WTC11 (cell line): ENCODE measurements at regions not wholly inside any gene's neighbourhood (a gene's known extent, or its start where the extent isn't known, plus 50 kb on each side); places are given as distances from the start of the nearest gene placed in this dataset.

Source experiments
- ATAC-seq: fragments of 200-7000 bp; cut with Tn5 transposase; 2 replicates; pipeline ENCODE4 v1.10.0; 2021; ENCODE audit warnings: mild to moderate bottlenecking, moderate library complexity
- CTCF ChIA-PET: fragments of 300-600 bp; sonication (Branson Sonifier 250); formaldehyde crosslinking; loops from one replicate; lab custom pipeline; 2021; ENCODE audit warnings: antibody characterized with exemption; lab: Charles Lee
- POLR2A ChIA-PET: fragments of 350-600 bp; sonication (Branson Sonifier 250); formaldehyde crosslinking; loops from one replicate; lab custom pipeline; 2021; ENCODE audit warnings: antibody characterized with exemption; lab: Charles Lee
- DNase-seq: peaks from one replicate; pipeline ENCODE4 v3.0.0; 2021; ENCODE audit warnings: low spot score
- H3K27ac Mint-ChIP-seq: 2 replicates; pipeline ENCODE4 v1.8.0; 2021; ENCODE audit warnings: mixed read lengths
- H3K27me3 Mint-ChIP-seq: 2 replicates; pipeline ENCODE4 v1.8.0; 2021; ENCODE audit warnings: low read depth, mild to moderate bottlenecking, moderate library complexity, mixed read lengths
- H3K36me3 Mint-ChIP-seq: 2 replicates; pipeline ENCODE4 v1.8.0; 2021; ENCODE audit warnings: mixed read lengths
- H3K4me1 Mint-ChIP-seq: 2 replicates; pipeline ENCODE4 v1.8.0; 2022; ENCODE audit warnings: mixed read lengths
- H3K4me3 Mint-ChIP-seq: 2 replicates; pipeline ENCODE4 v1.8.0; 2021; ENCODE audit warnings: mild to moderate bottlenecking, moderate library complexity, mixed read lengths
- H3K9me3 Mint-ChIP-seq: 2 replicates; pipeline ENCODE4 v1.8.0; 2021; ENCODE audit warnings: mixed read lengths
- CTCF ChIP-seq: fragments of 200-600 bp; IDR thresholded peaks from 2 replicates; pipeline ENCODE4 v1.8.0; 2022; ENCODE audit warnings: antibody characterized with exemption
- FOXP4 ChIP-seq: sonication (generic); formaldehyde crosslinking; IDR thresholded peaks from 2 replicates; pipeline ENCODE4 v1.8.0; 2022; ENCODE audit warnings: mild to moderate bottlenecking, missing genetic modification reagents
- GTF2I ChIP-seq: fragments of 250-450 bp; sonication (Bioruptor Pico); conservative IDR thresholded peaks from 2 replicates; pipeline ENCODE4 v1.4.0; 2021; ENCODE audit warnings: mild to moderate bottlenecking
- IRF1 ChIP-seq: sonication (generic); formaldehyde crosslinking; IDR thresholded peaks from 2 replicates; pipeline ENCODE4 v1.8.0; 2023; ENCODE audit warnings: missing genetic modification reagents
- NFYB ChIP-seq: sonication (generic); formaldehyde crosslinking; conservative IDR thresholded peaks from 2 replicates; pipeline ENCODE4 v1.8.0; 2022; ENCODE audit warnings: low read depth, missing genetic modification reagents
- RORB ChIP-seq: fragments of 250-450 bp; sonication (Bioruptor Pico); IDR thresholded peaks from 2 replicates; pipeline ENCODE4 v1.9.0; 2021; ENCODE audit warnings: mild to moderate bottlenecking
- SOX15 ChIP-seq: fragments of 250-450 bp; sonication (Bioruptor Pico); IDR thresholded peaks from 2 replicates; pipeline ENCODE4 v1.9.0; 2021; ENCODE audit warnings: mild to moderate bottlenecking
- USF1 ChIP-seq: sonication (generic); formaldehyde crosslinking; IDR thresholded peaks from 2 replicates; pipeline ENCODE4 v1.8.0; 2022; ENCODE audit warnings: mild to moderate bottlenecking, missing genetic modification reagents
- USF2 ChIP-seq: sonication (generic); formaldehyde crosslinking; IDR thresholded peaks from 2 replicates; pipeline ENCODE4 v1.8.1; 2023; ENCODE audit warnings: mild to moderate bottlenecking, missing genetic modification reagents, moderate library complexity
- ZBTB21 ChIP-seq: sonication (generic); formaldehyde crosslinking; IDR thresholded peaks from 2 replicates; pipeline ENCODE4 v1.8.1; 2023; ENCODE audit warnings: mild to moderate bottlenecking, missing genetic modification reagents, borderline replicate concordance
- ZNF232 ChIP-seq: sonication (generic); formaldehyde crosslinking; IDR thresholded peaks from 2 replicates; pipeline ENCODE4 v1.8.0; 2022; ENCODE audit warnings: mild to moderate bottlenecking, missing genetic modification reagents
- TF ChIP-seq, protein P1 (sequence below): sonication (generic); formaldehyde crosslinking; IDR thresholded peaks from 2 replicates; pipeline ENCODE4 v1.8.1; 2023; ENCODE audit warnings: mild to moderate bottlenecking, missing genetic modification reagents
- TF ChIP-seq, protein P2 (sequence below): sonication (generic); formaldehyde crosslinking; IDR thresholded peaks from 2 replicates; pipeline ENCODE4 v1.8.0; 2022; ENCODE audit warnings: missing genetic modification reagents

- CTCF ChIA-PET = interaction anchor here (0.8 to 1.1 kb wide), 2 partner anchors 10 to 17 kb away, joined by 3 to 5 read pairs; no protein-coding TSS in a partner anchor
Observed at GRCh38 chrX:110863883-110864282, 68.3 kb upstream of the CHRDL1 start.

GRCh38 chrX:110858565-110858964 is 62.9 kb upstream of the CHRDL1 start:
- Mint-ChIP-seq H3K9me3 (peaks cover 5% of the 10 kb centered on the region), H3K27ac (no peak overlapping the region), H3K4me3 (no peak overlapping the region), H3K36me3 (no peaks in the 10 kb centered on the region), H3K4me1 (peaks cover 3% of the 10 kb centered on the region; the same call in 1 of the 2 replicates), H3K27me3 (no peaks in the 10 kb centered on the region)
- no peak for ATAC-seq
- no peak for DNase-seq
- TF ChIP-seq NFYB = no peak
- ChIA-PET CTCF (no interaction called here), POLR2A (no interaction called here)

More at GRCh38 chrX:110863883-110864282, 68.3 kb upstream of the CHRDL1 start:
- Mint-ChIP-seq H3K36me3 (no peaks in the 10 kb centered on the region), H3K27me3 (no peaks in the 10 kb centered on the region), H3K9me3 (no peaks in the 10 kb centered on the region), H3K4me3 (no peak overlapping the region), H3K27ac (no peak overlapping the region), H3K4me1 (no peaks in the 10 kb centered on the region)
- no peak for DNase-seq
- POLR2A ChIA-PET = no interaction called here
- ATAC-seq = no peak
- TF ChIP-seq USF2 (CRISPR knock-in tag) (no peak), RORB (CRISPR knock-in tag) (no peak), USF1 (no peak), SOX15 (CRISPR knock-in tag) (no peak), FOXP4 (CRISPR knock-in tag) (no peak), GTF2I (CRISPR knock-in tag) (no peak)

DNA sequence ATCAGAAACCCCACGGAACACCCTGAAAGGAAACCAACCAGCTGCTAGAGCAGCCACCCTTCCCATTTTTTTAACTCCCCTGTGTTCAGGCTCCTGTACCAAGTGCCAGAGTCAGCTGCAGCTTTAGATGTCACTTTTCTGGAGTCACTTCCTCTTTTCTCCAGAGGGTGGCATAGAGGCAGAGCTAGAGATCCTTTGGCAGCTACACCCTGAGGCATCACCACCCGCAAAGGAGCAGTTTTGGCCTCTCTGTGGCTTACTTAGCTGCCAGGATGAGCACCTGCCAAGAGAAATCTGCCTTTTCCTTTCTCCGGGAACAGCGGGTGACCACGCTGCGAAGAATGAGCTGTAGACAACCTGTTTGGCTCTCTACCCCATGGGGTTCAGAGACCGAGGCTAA is 58.0 kb upstream of the CHRDL1 start:
- Mint-ChIP-seq H3K4me1 (peaks cover 3% of the 10 kb centered on the region; the same call in 1 of the 2 replicates), H3K27ac (no peak overlapping the region), H3K9me3 (peaks cover 5% of the 10 kb centered on the region), H3K36me3 (no peaks in the 10 kb centered on the region), H3K4me3 (no peak overlapping the region), H3K27me3 (no peaks in the 10 kb centered on the region)
- ChIA-PET POLR2A (no interaction called here), CTCF (interaction anchor here (0.7 to 3.4 kb wide), 21 partner anchors 10 to 442 kb away, joined by 3 to 41 read pairs (median 4); partner anchors contain the start of genes CHRDL1 and PAK3)
- ATAC-seq (peak; percentile 89), DNase-seq (peak; percentile 21)
- TF ChIP-seq CTCF (peak; percentile 17; the same call in 1 of the 2 replicates), ZBTB21 (CRISPR knock-in tag) (no peak)

GRCh38 chrX:110852180-110852579 is 56.6 kb upstream of the CHRDL1 start:
- Mint-ChIP-seq H3K4me1 (peaks cover 3% of the 10 kb centered on the region; the same call in 1 of the 2 replicates), H3K27ac (no peak overlapping the region), H3K36me3 (no peaks in the 10 kb centered on the region), H3K9me3 (no peaks in the 10 kb centered on the region), H3K4me3 (no peak overlapping the region), H3K27me3 (no peaks in the 10 kb centered on the region)
- ATAC-seq (peak; percentile 36), DNase-seq (peak; percentile 8)
- ChIA-PET POLR2A (no interaction called here), CTCF (interaction anchor here (1.5 to 3.4 kb wide), 3 partner anchors 15 to 376 kb away, joined by 3 to 41 read pairs (median 17); no protein-coding TSS in a partner anchor)
- TF ChIP-seq IRF1 (CRISPR knock-in tag) (no peak), CTCF (peak; percentile 20; the same call in 1 of the 2 replicates), ZNF232 (CRISPR knock-in tag) (no peak), USF1 (no peak)
- TF ChIP-seq, protein P1, sequence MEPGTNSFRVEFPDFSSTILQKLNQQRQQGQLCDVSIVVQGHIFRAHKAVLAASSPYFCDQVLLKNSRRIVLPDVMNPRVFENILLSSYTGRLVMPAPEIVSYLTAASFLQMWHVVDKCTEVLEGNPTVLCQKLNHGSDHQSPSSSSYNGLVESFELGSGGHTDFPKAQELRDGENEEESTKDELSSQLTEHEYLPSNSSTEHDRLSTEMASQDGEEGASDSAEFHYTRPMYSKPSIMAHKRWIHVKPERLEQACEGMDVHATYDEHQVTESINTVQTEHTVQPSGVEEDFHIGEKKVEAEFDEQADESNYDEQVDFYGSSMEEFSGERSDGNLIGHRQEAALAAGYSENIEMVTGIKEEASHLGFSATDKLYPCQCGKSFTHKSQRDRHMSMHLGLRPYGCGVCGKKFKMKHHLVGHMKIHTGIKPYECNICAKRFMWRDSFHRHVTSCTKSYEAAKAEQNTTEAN (CRISPR knock-in tag) = no peak
- TF ChIP-seq, protein P2, sequence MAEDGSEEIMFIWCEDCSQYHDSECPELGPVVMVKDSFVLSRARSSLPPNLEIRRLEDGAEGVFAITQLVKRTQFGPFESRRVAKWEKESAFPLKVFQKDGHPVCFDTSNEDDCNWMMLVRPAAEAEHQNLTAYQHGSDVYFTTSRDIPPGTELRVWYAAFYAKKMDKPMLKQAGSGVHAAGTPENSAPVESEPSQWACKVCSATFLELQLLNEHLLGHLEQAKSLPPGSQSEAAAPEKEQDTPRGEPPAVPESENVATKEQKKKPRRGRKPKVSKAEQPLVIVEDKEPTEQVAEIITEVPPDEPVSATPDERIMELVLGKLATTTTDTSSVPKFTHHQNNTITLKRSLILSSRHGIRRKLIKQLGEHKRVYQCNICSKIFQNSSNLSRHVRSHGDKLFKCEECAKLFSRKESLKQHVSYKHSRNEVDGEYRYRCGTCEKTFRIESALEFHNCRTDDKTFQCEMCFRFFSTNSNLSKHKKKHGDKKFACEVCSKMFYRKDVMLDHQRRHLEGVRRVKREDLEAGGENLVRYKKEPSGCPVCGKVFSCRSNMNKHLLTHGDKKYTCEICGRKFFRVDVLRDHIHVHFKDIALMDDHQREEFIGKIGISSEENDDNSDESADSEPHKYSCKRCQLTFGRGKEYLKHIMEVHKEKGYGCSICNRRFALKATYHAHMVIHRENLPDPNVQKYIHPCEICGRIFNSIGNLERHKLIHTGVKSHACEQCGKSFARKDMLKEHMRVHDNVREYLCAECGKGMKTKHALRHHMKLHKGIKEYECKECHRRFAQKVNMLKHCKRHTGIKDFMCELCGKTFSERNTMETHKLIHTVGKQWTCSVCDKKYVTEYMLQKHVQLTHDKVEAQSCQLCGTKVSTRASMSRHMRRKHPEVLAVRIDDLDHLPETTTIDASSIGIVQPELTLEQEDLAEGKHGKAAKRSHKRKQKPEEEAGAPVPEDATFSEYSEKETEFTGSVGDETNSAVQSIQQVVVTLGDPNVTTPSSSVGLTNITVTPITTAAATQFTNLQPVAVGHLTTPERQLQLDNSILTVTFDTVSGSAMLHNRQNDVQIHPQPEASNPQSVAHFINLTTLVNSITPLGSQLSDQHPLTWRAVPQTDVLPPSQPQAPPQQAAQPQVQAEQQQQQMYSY (CRISPR knock-in tag) = no peak
